ENCODE measurements at regions not wholly inside any gene's neighbourhood (a gene's known extent, or its start where the extent isn't known, plus 50 kb on each side); places are given as distances from the start of the nearest gene placed in this dataset. TPM values are rescaled to one million over a fixed set of nuclear protein-coding genes. Genes with fewer than 3 reads are reported as not detected.

DNA sequence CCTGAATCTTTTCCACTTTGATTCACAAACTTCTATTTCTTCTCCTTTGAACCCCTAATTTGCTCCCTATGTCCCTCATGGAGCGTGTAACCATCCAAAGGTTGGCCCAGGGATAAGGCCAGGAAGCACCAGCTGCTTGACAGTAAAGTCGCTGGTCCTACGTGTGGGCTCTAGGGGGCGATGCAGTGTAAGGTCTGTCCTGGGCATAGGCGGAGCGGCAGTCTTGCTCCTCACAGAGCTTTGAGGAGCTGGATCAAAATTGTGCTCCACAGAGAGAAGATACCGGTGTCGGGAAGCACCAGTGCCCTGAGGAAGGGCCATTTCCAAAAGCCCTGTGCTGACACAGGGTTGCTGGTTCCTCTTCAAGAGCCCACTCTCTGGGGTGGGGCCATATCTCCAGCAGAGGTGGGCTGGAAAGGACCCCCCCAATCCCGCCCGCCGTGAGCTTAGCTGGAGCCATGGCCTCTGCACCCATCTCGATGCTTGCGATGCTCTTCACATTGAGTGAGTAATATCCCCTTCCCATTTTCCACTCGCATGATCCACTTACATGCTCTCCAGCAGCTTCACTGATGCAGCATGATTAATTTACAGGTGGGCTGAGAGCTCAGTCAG lies 49.9 kb upstream of the OR4E1 start:
- intact Hi-C loops (cut with micrococcal nuclease) = no loop called here
- no peak for TF ChIP-seq EZH2 (IDR thresholded peaks at IDR 0.05; ENCODE audit: borderline replicate concordance, insufficient read depth, low read depth, low read length, poor library complexity, severe bottlenecking)
- TF ChIP-seq, protein P1, sequence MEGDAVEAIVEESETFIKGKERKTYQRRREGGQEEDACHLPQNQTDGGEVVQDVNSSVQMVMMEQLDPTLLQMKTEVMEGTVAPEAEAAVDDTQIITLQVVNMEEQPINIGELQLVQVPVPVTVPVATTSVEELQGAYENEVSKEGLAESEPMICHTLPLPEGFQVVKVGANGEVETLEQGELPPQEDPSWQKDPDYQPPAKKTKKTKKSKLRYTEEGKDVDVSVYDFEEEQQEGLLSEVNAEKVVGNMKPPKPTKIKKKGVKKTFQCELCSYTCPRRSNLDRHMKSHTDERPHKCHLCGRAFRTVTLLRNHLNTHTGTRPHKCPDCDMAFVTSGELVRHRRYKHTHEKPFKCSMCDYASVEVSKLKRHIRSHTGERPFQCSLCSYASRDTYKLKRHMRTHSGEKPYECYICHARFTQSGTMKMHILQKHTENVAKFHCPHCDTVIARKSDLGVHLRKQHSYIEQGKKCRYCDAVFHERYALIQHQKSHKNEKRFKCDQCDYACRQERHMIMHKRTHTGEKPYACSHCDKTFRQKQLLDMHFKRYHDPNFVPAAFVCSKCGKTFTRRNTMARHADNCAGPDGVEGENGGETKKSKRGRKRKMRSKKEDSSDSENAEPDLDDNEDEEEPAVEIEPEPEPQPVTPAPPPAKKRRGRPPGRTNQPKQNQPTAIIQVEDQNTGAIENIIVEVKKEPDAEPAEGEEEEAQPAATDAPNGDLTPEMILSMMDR (IDR thresholded peaks at IDR 0.05) = no peak
- ATAC-seq (ENCODE audit: low read depth) = no peak
- 74% methylated on average over 14 of the region's 14 CpGs for WGBS (ENCODE audit: insufficient coverage)
- CTCF ChIA-PET = interaction anchor here (2.7 kb wide), 1 partner anchor 11 kb away, joined by 7 read pairs; no protein-coding TSS in a partner anchor
- H3K4me3 Mint-ChIP-seq = no peak overlapping the region
- H3K9ac ChIP-seq (ENCODE audit: low read length) = no peak overlapping the region
- H3K4me3 ChIP-seq (ENCODE audit: control extremely low read depth in 1 of 5, extremely low read depth in 1 of 5, insufficient read depth in 1 of 5, low read depth in 2 of 5, low read length in 4 of 5) = no peak overlapping the region
- DNase-seq = no peak
- no peaks in the 10 kb centered on the region for H3K36me3 ChIP-seq (replicated peaks in 1 of 2; ENCODE audit: control extremely low read depth in 1 of 2, control insufficient read depth in 1 of 2, extremely low read depth in 1 of 2, insufficient read depth in 2 of 2, low read length in 1 of 2)
- H3K4me1 Mint-ChIP-seq = no peaks in the 10 kb centered on the region
- POLR2A ChIA-PET = no interaction called here
- H3K4me1 ChIP-seq (ENCODE audit: control insufficient read depth in 2 of 2, insufficient read depth in 2 of 2, low read length in 2 of 2) = no peaks in the 10 kb centered on the region
- H3K4me2 ChIP-seq (replicated peaks; ENCODE audit: low read depth, low read length, poor library complexity, severe bottlenecking) = no peak overlapping the region
- no peak overlapping the region for H2AFZ ChIP-seq (ENCODE audit: insufficient read depth, low read depth, low read length, poor library complexity, severe bottlenecking)
- H3K9me3 Mint-ChIP-seq (ENCODE audit: insufficient read depth) = no peaks in the 10 kb centered on the region
- H4K20me1 ChIP-seq (ENCODE audit: control insufficient read depth, insufficient read depth, low read length, poor library complexity, severe bottlenecking) = no peaks in the 10 kb centered on the region
- H3K79me2 ChIP-seq (ENCODE audit: control insufficient read depth, insufficient read depth, low read length) = no peaks in the 10 kb centered on the region
- peaks cover 0 to 6% (median 5%) of the 10 kb centered on the region in 4 experiments for H3K27me3 ChIP-seq (replicated peaks in 1 of 4; ENCODE audit: control extremely low read depth in 1 of 4, control insufficient read depth in 3 of 4, insufficient read depth in 4 of 4, low read length in 3 of 4)
- H3K27ac ChIP-seq (ENCODE audit: low read length in 2 of 2) = no peak overlapping the region
- H3K27ac Mint-ChIP-seq = no peak overlapping the region
- no peaks in the 10 kb centered on the region for H3K9me3 ChIP-seq (ENCODE audit: control extremely low read depth in 1 of 3, control insufficient read depth in 2 of 3, insufficient read depth in 1 of 3, low read length in 2 of 3)
- peaks cover 42% of the 10 kb centered on the region for H3K27me3 Mint-ChIP-seq

Small RNAs in the stretch of these regions (small RNA-seq; reads per million reads assigned to genes)
- gene AC245505.1 (ENCODE audit: insufficient read length, low read depth, low replicate concordance) (not detected), gene TRAJ30 (ENCODE audit: insufficient read length, low read depth, low replicate concordance) (not detected), gene TRAJ31 (ENCODE audit: insufficient read length, low read depth, low replicate concordance) (not detected), gene TRAJ32 (ENCODE audit: insufficient read length, low read depth, low replicate concordance) (not detected), gene TRAJ33 (ENCODE audit: insufficient read length, low read depth, low replicate concordance) (not detected), gene TRAJ34 (ENCODE audit: insufficient read length, low read depth, low replicate concordance) (not detected), gene TRAJ35 (ENCODE audit: insufficient read length, low read depth, low replicate concordance) (not detected), gene TRAJ36 (ENCODE audit: insufficient read length, low read depth, low replicate concordance) (not detected), gene TRAJ37 (ENCODE audit: insufficient read length, low read depth, low replicate concordance) (not detected), gene TRAJ38 (ENCODE audit: insufficient read length, low read depth, low replicate concordance) (not detected), gene TRAJ39 (ENCODE audit: insufficient read length, low read depth, low replicate concordance) (not detected), gene TRAJ40 (ENCODE audit: insufficient read length, low read depth, low replicate concordance) (not detected), gene TRAJ41 (ENCODE audit: insufficient read length, low read depth, low replicate concordance) (not detected), gene TRAJ42 (ENCODE audit: insufficient read length, low read depth, low replicate concordance) (not detected), gene TRAJ43 (ENCODE audit: insufficient read length, low read depth, low replicate concordance) (not detected), gene TRAJ44 (ENCODE audit: insufficient read length, low read depth, low replicate concordance) (not detected), gene TRAJ45 (ENCODE audit: insufficient read length, low read depth, low replicate concordance) (not detected), gene TRAJ46 (ENCODE audit: insufficient read length, low read depth, low replicate concordance) (not detected), gene TRAJ47 (ENCODE audit: insufficient read length, low read depth, low replicate concordance) (not detected), gene TRAJ48 (ENCODE audit: insufficient read length, low read depth, low replicate concordance) (not detected), gene TRAJ49 (ENCODE audit: insufficient read length, low read depth, low replicate concordance) (not detected), gene TRAJ50 (ENCODE audit: insufficient read length, low read depth, low replicate concordance) (not detected), gene TRAJ51 (ENCODE audit: insufficient read length, low read depth, low replicate concordance) (not detected), gene TRAJ52 (ENCODE audit: insufficient read length, low read depth, low replicate concordance) (not detected), gene TRAJ53 (ENCODE audit: insufficient read length, low read depth, low replicate concordance) (not detected), gene TRAJ54 (ENCODE audit: insufficient read length, low read depth, low replicate concordance) (not detected), gene TRAJ55 (ENCODE audit: insufficient read length, low read depth, low replicate concordance) (not detected), gene TRAJ56 (ENCODE audit: insufficient read length, low read depth, low replicate concordance) (not detected), gene TRAJ57 (ENCODE audit: insufficient read length, low read depth, low replicate concordance) (not detected), gene TRAJ58 (ENCODE audit: insufficient read length, low read depth, low replicate concordance) (not detected), gene TRAJ59 (ENCODE audit: insufficient read length, low read depth, low replicate concordance) (not detected), gene TRAJ60 (ENCODE audit: insufficient read length, low read depth, low replicate concordance) (not detected), gene TRAJ61 (ENCODE audit: insufficient read length, low read depth, low replicate concordance) (not detected), gene TRAV15 (ENCODE audit: insufficient read length, low read depth, low replicate concordance) (not detected), gene TRDD1 (ENCODE audit: insufficient read length, low read depth, low replicate concordance) (not detected), gene TRDD2 (ENCODE audit: insufficient read length, low read depth, low replicate concordance) (not detected), gene TRDD3 (ENCODE audit: insufficient read length, low read depth, low replicate concordance) (not detected), gene TRDJ1 (ENCODE audit: insufficient read length, low read depth, low replicate concordance) (not detected), gene TRDJ2 (ENCODE audit: insufficient read length, low read depth, low replicate concordance) (not detected), gene TRDJ3 (ENCODE audit: insufficient read length, low read depth, low replicate concordance) (not detected), gene TRDJ4 (ENCODE audit: insufficient read length, low read depth, low replicate concordance) (not detected), gene TRDV1 (ENCODE audit: insufficient read length, low read depth, low replicate concordance) (not detected)
